ENCODE measurements at regions not wholly inside any gene's neighbourhood (a gene's known extent, or its start where the extent isn't known, plus 50 kb on each side); places are given as distances from the start of the nearest gene placed in this dataset.

DNA sequence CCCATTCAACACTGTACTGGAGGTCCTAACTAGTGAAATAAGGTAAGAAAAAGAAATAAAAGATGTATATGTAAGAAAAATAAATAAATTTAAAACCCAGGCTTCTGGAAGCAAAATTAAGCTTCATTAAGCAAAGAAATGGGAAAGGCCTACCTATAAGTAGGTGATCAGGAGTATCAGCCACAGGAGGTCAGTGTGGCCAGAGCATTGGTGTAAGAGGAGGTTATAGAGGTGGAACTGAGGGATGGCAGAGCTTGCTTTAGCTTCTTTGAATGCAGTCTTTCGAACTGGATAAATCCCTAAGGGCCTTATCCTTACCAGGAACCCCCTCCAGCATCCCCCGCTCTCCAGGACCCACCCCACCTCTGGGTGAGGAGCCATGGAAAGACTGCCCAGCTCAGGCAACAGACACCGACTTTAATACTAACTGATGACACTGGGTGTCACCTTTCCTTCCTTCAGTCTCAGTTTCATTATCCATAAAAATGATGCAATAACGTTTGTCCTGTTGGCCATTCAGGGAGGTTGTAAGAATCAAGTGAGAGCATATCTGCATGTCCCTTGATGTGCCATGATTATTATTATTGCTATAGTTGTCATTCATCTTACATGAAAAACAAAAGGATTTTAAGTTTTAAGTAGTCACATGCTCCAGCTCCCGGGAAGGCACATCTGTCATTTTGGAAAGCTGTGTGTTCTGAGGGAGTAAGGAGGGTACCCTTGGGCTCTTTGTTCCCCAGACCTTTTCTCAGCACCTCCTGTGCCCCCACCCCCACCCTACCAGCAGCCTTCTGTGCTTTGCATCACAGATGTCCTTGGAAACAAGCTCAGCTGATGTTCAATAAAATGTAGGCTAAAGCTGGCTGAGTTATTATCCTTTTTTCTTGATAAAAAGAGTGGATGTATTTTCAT lies 50.8 kb upstream of the CTNNA1 start:
- no peak overlapping the region for H3K4me3 Mint-ChIP-seq
- H3K27me3 Mint-ChIP-seq (ENCODE audit: low read depth, poor library complexity), result peaks cover 7% of the 10 kb centered on the region
- DNase-seq, result no peak

DNA sequence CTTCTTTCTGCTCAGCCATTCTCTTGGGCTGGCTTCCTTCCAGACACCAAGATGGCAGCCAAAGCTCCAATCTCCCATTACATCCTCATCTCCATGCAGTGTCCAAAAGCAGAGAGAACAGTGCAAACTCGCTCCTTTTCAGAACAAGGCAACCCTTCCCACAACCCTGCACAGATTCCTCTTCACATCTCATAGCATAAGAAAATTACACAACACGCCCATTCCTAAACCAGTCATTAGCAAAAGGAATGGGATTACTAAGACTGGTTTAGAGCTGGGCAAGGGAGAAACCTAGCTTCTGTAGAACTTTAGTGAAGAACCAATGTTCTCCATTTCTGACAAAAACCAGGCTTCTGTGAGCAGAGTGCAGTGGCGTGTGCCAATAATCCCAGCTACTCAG lies 51.5 kb upstream of the CTNNA1 start:
- TF ChIP-seq, protein P1, sequence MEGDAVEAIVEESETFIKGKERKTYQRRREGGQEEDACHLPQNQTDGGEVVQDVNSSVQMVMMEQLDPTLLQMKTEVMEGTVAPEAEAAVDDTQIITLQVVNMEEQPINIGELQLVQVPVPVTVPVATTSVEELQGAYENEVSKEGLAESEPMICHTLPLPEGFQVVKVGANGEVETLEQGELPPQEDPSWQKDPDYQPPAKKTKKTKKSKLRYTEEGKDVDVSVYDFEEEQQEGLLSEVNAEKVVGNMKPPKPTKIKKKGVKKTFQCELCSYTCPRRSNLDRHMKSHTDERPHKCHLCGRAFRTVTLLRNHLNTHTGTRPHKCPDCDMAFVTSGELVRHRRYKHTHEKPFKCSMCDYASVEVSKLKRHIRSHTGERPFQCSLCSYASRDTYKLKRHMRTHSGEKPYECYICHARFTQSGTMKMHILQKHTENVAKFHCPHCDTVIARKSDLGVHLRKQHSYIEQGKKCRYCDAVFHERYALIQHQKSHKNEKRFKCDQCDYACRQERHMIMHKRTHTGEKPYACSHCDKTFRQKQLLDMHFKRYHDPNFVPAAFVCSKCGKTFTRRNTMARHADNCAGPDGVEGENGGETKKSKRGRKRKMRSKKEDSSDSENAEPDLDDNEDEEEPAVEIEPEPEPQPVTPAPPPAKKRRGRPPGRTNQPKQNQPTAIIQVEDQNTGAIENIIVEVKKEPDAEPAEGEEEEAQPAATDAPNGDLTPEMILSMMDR (IDR thresholded peaks at IDR 0.05), result no peak
- DNase-seq, result no peak
- Mint-ChIP-seq H3K4me3 (no peak overlapping the region), H3K4me1 (peaks cover 43% of the 10 kb centered on the region), H3K27ac (peak overlapping the region; percentile 78), H3K36me3 (ENCODE audit: low read depth) (no peaks in the 10 kb centered on the region), H3K27me3 (ENCODE audit: low read depth, poor library complexity) (peaks cover 7% of the 10 kb centered on the region), H3K9me3 (no peaks in the 10 kb centered on the region)

More for the DNA sequence above, 50.8 kb upstream of the CTNNA1 start:
- H3K36me3 Mint-ChIP-seq (ENCODE audit: low read depth), result no peaks in the 10 kb centered on the region
- H3K4me1 Mint-ChIP-seq, result peaks cover 46% of the 10 kb centered on the region
- peak overlapping the region; percentile 78 for H3K27ac Mint-ChIP-seq
- TF ChIP-seq, protein P1 (IDR thresholded peaks at IDR 0.05), result no peak
- H3K9me3 Mint-ChIP-seq, result no peaks in the 10 kb centered on the region

DNA sequence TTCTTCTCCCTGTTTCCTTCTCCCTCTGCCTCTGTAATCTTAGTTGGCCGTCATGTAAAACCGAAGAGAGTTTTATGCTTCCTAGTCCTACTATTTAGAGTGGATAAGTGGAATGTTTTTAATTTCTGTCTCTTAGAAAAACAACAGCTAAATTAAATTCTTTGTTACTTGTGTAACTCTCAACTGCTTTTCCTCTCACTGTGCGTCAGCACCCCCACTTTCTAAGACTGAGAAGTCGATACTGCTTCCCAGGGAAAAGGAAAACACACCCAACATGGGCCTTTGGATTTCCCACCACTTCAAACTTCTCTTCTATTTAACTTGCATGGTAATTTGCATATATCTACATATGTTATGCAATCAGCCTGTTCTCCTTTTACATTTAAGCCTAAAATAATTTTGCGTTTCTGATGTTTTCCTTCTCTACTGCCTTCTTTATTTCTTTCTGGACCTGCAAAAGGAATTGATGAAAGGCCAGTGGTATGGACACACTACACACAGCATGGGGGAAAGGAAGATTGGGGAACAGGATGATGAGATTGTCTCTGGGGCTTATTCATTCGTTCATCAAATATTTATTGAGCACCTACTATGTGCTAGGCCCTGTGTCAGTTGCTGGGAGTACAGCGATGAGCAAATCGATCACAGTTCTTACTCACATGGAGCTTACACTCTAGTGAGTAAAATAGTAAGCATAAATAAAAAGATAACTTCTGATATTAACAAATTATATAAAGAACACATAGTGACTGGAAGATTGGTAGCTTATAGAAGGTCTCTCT lies 52.5 kb upstream of the CTNNA1 start:
- TF ChIP-seq, protein P1 (IDR thresholded peaks at IDR 0.05), result no peak
- Mint-ChIP-seq H3K27ac (peak overlapping the region; percentile 73), H3K36me3 (ENCODE audit: low read depth) (no peaks in the 10 kb centered on the region), H3K4me1 (peaks cover 39% of the 10 kb centered on the region), H3K9me3 (no peaks in the 10 kb centered on the region), H3K4me3 (no peak overlapping the region), H3K27me3 (ENCODE audit: low read depth, poor library complexity) (peaks cover 11% of the 10 kb centered on the region)
- no peak for DNase-seq

DNA sequence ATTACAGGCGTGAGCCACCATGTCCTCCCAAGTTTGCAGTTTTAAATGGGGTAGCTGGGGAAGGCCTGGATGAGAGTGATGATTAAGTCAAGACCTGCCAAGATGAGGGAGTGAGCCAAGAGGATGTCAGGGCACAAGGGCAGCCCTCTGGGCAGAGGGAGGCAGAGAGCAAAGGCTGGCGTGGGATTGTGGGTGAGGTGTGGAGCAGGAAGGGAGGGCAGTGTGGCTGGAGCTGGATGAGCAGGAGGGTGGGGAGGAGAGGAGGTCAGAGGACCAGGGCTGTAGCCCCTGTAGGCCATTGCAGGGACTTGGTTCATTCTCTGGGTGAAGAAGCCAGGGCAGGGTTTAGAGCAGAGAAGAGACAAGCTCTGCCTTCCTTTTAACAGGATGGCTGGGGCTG lies 53.7 kb upstream of the CTNNA1 start:
- Mint-ChIP-seq H3K27ac (no peak overlapping the region), H3K4me1 (peaks cover 33% of the 10 kb centered on the region), H3K36me3 (ENCODE audit: low read depth) (no peaks in the 10 kb centered on the region), H3K27me3 (ENCODE audit: low read depth, poor library complexity) (peaks cover 11% of the 10 kb centered on the region), H3K9me3 (no peaks in the 10 kb centered on the region), H3K4me3 (no peak overlapping the region)
- DNase-seq, result no peak
- TF ChIP-seq, protein P1 (IDR thresholded peaks at IDR 0.05), result no peak

DNA sequence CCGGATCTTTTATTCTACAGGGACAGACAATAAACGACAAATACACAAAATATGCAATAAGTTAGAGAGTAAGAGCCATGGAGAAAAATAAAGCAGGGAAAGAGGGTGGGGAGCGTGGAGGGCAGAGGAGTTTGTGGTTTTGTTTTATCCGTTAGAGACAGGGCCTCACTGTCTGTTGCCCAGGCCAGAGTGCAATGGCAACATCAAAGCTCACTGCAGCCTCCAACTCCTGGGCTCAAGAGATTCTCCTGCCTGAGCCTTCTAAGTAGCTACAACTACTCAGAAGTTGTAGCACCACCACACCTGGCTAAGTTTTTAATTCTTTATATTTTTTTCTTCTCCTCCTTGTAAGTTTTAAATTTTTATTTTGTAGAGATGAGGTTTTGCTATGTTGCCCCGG lies 54.5 kb upstream of the CTNNA1 start:
- peaks cover 11% of the 10 kb centered on the region for H3K27me3 Mint-ChIP-seq (ENCODE audit: low read depth, poor library complexity)
- H3K4me3 Mint-ChIP-seq, result no peak overlapping the region
- no peak for DNase-seq
- H3K4me1 Mint-ChIP-seq, result peaks cover 33% of the 10 kb centered on the region
- peak overlapping the region; percentile 92 for H3K27ac Mint-ChIP-seq
- H3K36me3 Mint-ChIP-seq (ENCODE audit: low read depth), result no peaks in the 10 kb centered on the region
- H3K9me3 Mint-ChIP-seq, result no peaks in the 10 kb centered on the region
- TF ChIP-seq, protein P1 (IDR thresholded peaks at IDR 0.05), result no peak

Measured in nephron progenitor cell (in vitro differentiated cells).